K562 (cell line): ENCODE measurements at regions not wholly inside any gene's neighbourhood (a gene's known extent, or its start where the extent isn't known, plus 50 kb on each side); places are given as distances from the start of the nearest gene placed in this dataset.
A peak's percentile ranks its signal among the peaks of the same experiment; 100 is the strongest.

Experiments
- ATAC-seq: fragments of 200-7000 bp; cut with Tn5 transposase; 3 replicates; pipeline ENCODE4 v1.9.1; 2020; ENCODE audit warnings: moderate library complexity
- BruUV-seq: library from RNA; stranded (reverse); fragments of 400-500 nt; replicated peaks from 2 replicates; lab custom pipeline; 2021; lab: Mats Ljungman, UMichigan
- CTCF ChIA-PET: fragments of 300-600 bp; formaldehyde crosslinking; extraction: SDS; loops from one replicate; lab custom pipeline; 2021; ENCODE audit warnings: low intra/inter-chr PET ratio; lab: Yijun Ruan, JAX
- POLR2A ChIA-PET: fragments of 300-600, 350-650 bp; sonication (Branson Sonifier 250); formaldehyde crosslinking; extraction: SDS; loops from one replicate; lab custom pipeline; 2021; ENCODE audit warnings: antibody characterized with exemption, inconsistent platforms; lab: Yijun Ruan, JAX
- DNase-seq, 4 experiments: peaks; one replicate each; pipeline versions ENCODE4 v3.0.0 to v3.0.0-alpha.2; 2011 to 2018; ENCODE audit warnings: low spot score in 3 of 4, mixed read lengths in 3 of 4; ENCODE audit errors: extremely low read depth in 1 of 4
- FAIRE-seq: peaks from 2 replicates; lab custom pipeline; 2011; peaks lifted over from hg19 to GRCh38; lab: Jason Lieb, UNC
- H2AFZ ChIP-seq: 2 replicates; pipeline ENCODE4 v1.6.0; 2011; ENCODE audit warnings: low read depth, low read length, control low read depth, inconsistent platforms
- H3K27ac ChIP-seq: fragments of 200-600 bp; 3 replicates; pipeline ENCODE4 v1.8.0; 2011; ENCODE audit warnings: low read depth, mild to moderate bottlenecking, control low read depth, inconsistent platforms, low read length, moderate library complexity, mixed read lengths; ENCODE audit errors: extremely low read depth
- H3K27me3 ChIP-seq, 2 experiments: fragments of 300-600 bp in 1 of 2; 2 replicates in 1 of 2; 3 replicates in 1 of 2; pipeline versions ENCODE4 v1.6.0 to v1.8.0; 2011; ENCODE audit warnings: inconsistent platforms in 2 of 2, low read length in 2 of 2, mild to moderate bottlenecking in 1 of 2, mixed read lengths in 1 of 2, moderate library complexity in 1 of 2; ENCODE audit not compliant: control insufficient read depth in 2 of 2, insufficient read depth in 2 of 2
- H3K36me3 ChIP-seq: fragments of 300-600 bp; 3 replicates; pipeline ENCODE4 v1.8.0; 2011; ENCODE audit warnings: mild to moderate bottlenecking, low read length, inconsistent platforms; ENCODE audit not compliant: control insufficient read depth, insufficient read depth
- H3K4me1 ChIP-seq, 2 experiments: fragments of 200-600 bp in 1 of 2; replicated peaks in 1 of 2; 2 replicates in 1 of 2; 3 replicates in 1 of 2; pipeline versions ENCODE4 v1.5.1 to v1.8.0; 2011; ENCODE audit warnings: inconsistent platforms in 2 of 2, low read length in 2 of 2, mild to moderate bottlenecking in 1 of 2, mixed read lengths in 1 of 2, moderate library complexity in 1 of 2; ENCODE audit not compliant: control insufficient read depth in 2 of 2, insufficient read depth in 2 of 2
- H3K4me2 ChIP-seq: 2 replicates; pipeline ENCODE4 v1.6.1; 2011; ENCODE audit warnings: low read length, control low read depth, inconsistent platforms, mixed read lengths; ENCODE audit not compliant: insufficient read depth
- H3K4me3 ChIP-seq: fragments of 200-600 bp; sonication (generic), shearing (Covaris generic); 2 replicates; pipeline ENCODE4 v1.5.1; 2016; ENCODE audit warnings: control low read depth, inconsistent platforms
- H3K79me2 ChIP-seq: fragments of 200-600 bp; 3 replicates; pipeline ENCODE4 v1.8.0; 2011; ENCODE audit warnings: low read length, inconsistent platforms; ENCODE audit not compliant: control insufficient read depth, insufficient read depth
- H3K9ac ChIP-seq, 2 experiments: 2 replicates each; pipeline versions ENCODE4 v1.6.0 to v1.6.1; 2011; ENCODE audit warnings: low read depth in 2 of 2, low read length in 2 of 2, control low read depth in 1 of 2, inconsistent platforms in 1 of 2, mild to moderate bottlenecking in 1 of 2, mixed read lengths in 1 of 2; ENCODE audit not compliant: insufficient read depth in 1 of 2
- H3K9me1 ChIP-seq: one replicate; pipeline ENCODE4 v1.6.0; 2011; ENCODE audit warnings: inconsistent platforms, mild to moderate bottlenecking, low read length, moderate library complexity; ENCODE audit not compliant: control insufficient read depth, insufficient read depth
- H3K9me3 ChIP-seq: replicated peaks from 2 replicates; pipeline ENCODE4 v1.5.1; 2011; ENCODE audit warnings: low read depth, low read length, inconsistent platforms; ENCODE audit not compliant: control insufficient read depth, insufficient read depth
- H4K20me1 ChIP-seq: replicated peaks from 2 replicates; pipeline ENCODE4 v1.6.1; 2011; ENCODE audit warnings: low read length, inconsistent platforms, mixed read lengths; ENCODE audit not compliant: control insufficient read depth, insufficient read depth
- CC2D1A ChIP-seq: fragments of 450-650 bp; IDR thresholded peaks from 2 replicates; pipeline ENCODE4 v1.6.1; 2017; ENCODE audit warnings: mild to moderate bottlenecking
- KLF1 ChIP-seq: fragments of 450-650 bp; IDR thresholded peaks from 2 replicates; pipeline ENCODE4 v1.6.1; 2016; ENCODE audit warnings: missing genetic modification characterization, missing compliant biosample characterization
- SIX5 ChIP-seq, 2 experiments: IDR thresholded peaks; 2 replicates each; pipeline ENCODE4 v1.6.1; 2011; ENCODE audit warnings: low read length in 2 of 2, borderline replicate concordance in 1 of 2, low read depth in 1 of 2, mild to moderate bottlenecking in 1 of 2, moderate library complexity in 1 of 2; ENCODE audit not compliant: insufficient read depth in 1 of 2
- ZFP36 ChIP-seq: fragments of 150-350 bp; IDR thresholded peaks from 2 replicates; pipeline ENCODE4 v1.6.1; 2018; ENCODE audit warnings: low read length, low read depth; ENCODE audit not compliant: partially characterized antibody
- ZNF354B ChIP-seq: fragments of 250-450 bp; sonication (Bioruptor Pico); IDR thresholded peaks from 2 replicates; pipeline ENCODE4 v1.4.0; 2020
- WGBS: fragments of 100-300 bp; shearing (Covaris generic); methylation state at CpG from one replicate; pipeline ENCODE4 v1.1.6; 2016; ENCODE audit warnings: low coverage, mixed read lengths; ENCODE audit not compliant: insufficient coverage; ENCODE audit errors: missing lambda C conversion rate; 5-methylcytosine and 5-hydroxymethylcytosine counted together
- in situ Hi-C: fragments of 300-500 bp; cut with MboI; formaldehyde crosslinking; loops from 4 replicates; pipeline ENCODE4 v1.15.0; 2018; ENCODE audit warnings: inconsistent platforms, mixed read lengths
- intact Hi-C: fragments of 100-400 bp; cut with micrococcal nuclease; formaldehyde crosslinking; loops from 2 replicates; pipeline ENCODE4 v1.14.2; 2022

- intact Hi-C loops: no loop called here
Observed at GRCh38 chr5:100161868-100162267, 373.3 kb upstream of the FAM174A start.

GRCh38 chr5:100157066-100157465 is 378.1 kb upstream of the FAM174A start:
- POLR2A ChIA-PET: no interaction called here
- no peak for TF ChIP-seq SIX5 (IDR thresholded peaks at IDR 0.05; ENCODE audit: borderline replicate concordance in 1 of 2, insufficient read depth in 1 of 2, low read depth in 1 of 2, low read length in 2 of 2)
- TF ChIP-seq ZNF354B: no peak
- no peak for TF ChIP-seq KLF1 (tag)
- TF ChIP-seq, all 486 proteins: peak for 0
- BruUV-seq: no TSS peak

More at GRCh38 chr5:100161868-100162267, 373.3 kb upstream of the FAM174A start:
- Histone ChIP-seq H3K9ac (no peak overlapping the region), H3K4me3 (no peak overlapping the region), H3K36me3 (no peaks in the 10 kb centered on the region), H3K9me3 (peaks cover 2% of the 10 kb centered on the region; the same call in 1 of the 2 replicates), H4K20me1 (no peaks in the 10 kb centered on the region), H3K4me2 (no peak overlapping the region), H3K27ac (no peak overlapping the region), H3K79me2 (no peaks in the 10 kb centered on the region), H3K4me1 (no peaks in the 10 kb centered on the region), H3K9me1 (no peaks in the 10 kb centered on the region)
- 0% methylated on average over 1 of the region's 1 CpG for WGBS
- peak in 1 of 4 experiments; percentile 1 for DNase-seq
- BruUV-seq: no TSS peak
- CTCF ChIA-PET: no interaction called here
- in situ Hi-C loops: no loop called here
- TF ChIP-seq ZFP36 (peak; percentile 68), CC2D1A (no peak)
- TF ChIP-seq, all 486 proteins: peak for 1
- POLR2A ChIA-PET: no interaction called here
- no peaks in the 10 kb centered on the region for H3K27me3 ChIP-seq
- ATAC-seq (no peak), FAIRE-seq (no peak)
- no peak overlapping the region for H2AFZ ChIP-seq

More at GRCh38 chr5:100157066-100157465, 378.1 kb upstream of the FAM174A start:
- H3K4me2 ChIP-seq: no peak overlapping the region
- no peaks in the 10 kb centered on the region for H3K4me1 ChIP-seq
- H3K27ac ChIP-seq: no peak overlapping the region
- 0% methylated on average over 1 of the region's 1 CpG for WGBS
- ATAC-seq (no peak), DNase-seq (no peak), FAIRE-seq (no peak)
- in situ Hi-C loops (no loop called here), intact Hi-C loops (no loop called here)
- H4K20me1 ChIP-seq: no peaks in the 10 kb centered on the region
- no peak overlapping the region for H3K4me3 ChIP-seq
- no peak overlapping the region for H2AFZ ChIP-seq
- CTCF ChIA-PET: no interaction called here
- no peaks in the 10 kb centered on the region for H3K36me3 ChIP-seq
- no peaks in the 10 kb centered on the region for H3K27me3 ChIP-seq
- no peaks in the 10 kb centered on the region for H3K9me1 ChIP-seq
- 0 out of 2 replicates have a peak, but pooled peaks cover 2% of the 10 kb centered on the region for H3K9me3 ChIP-seq
- no peaks in the 10 kb centered on the region for H3K79me2 ChIP-seq
- no peak overlapping the region for H3K9ac ChIP-seq
